CD4-positive, alpha-beta T cell treated with Interleukin-2 at 100 ng/mL for 4 hours (primary cell): ENCODE measurements at regions not wholly inside any gene's neighbourhood (a gene's known extent, or its start where the extent isn't known, plus 50 kb on each side); places are given as distances from the start of the nearest gene placed in this dataset.

Source experiments
- DNase-seq: peaks from one replicate; pipeline ENCODE4 v3.0.0-alpha.2; 2020; ENCODE audit warnings: low spot score

- no peak for DNase-seq
These were observed 188.8 kb downstream of the TSHZ3 start for GRCh38 chr19:31160336-31160926.

- no peak for DNase-seq
These were observed 195.2 kb downstream of the TSHZ3 start for GRCh38 chr19:31154021-31154420.

GRCh38 chr19:31152906-31153305, 196.3 kb downstream of the TSHZ3 start:
- DNase-seq: no peak

- DNase-seq: no peak
These were observed 199.7 kb downstream of the TSHZ3 start for GRCh38 chr19:31149441-31149941.

GRCh38 chr19:31148671-31149070, 200.6 kb downstream of the TSHZ3 start:
- DNase-seq: no peak

- no peak for DNase-seq
These were observed 202.0 kb downstream of the TSHZ3 start for GRCh38 chr19:31147234-31147633.

GRCh38 chr19:31146546-31147183, 202.6 kb downstream of the TSHZ3 start:
- no peak for DNase-seq

GRCh38 chr19:31146015-31146414, 203.2 kb downstream of the TSHZ3 start:
- DNase-seq: no peak

- DNase-seq: no peak
These were observed 204.2 kb downstream of the TSHZ3 start for GRCh38 chr19:31145007-31145406.

GRCh38 chr19:31144075-31144870, 205.0 kb downstream of the TSHZ3 start:
- no peak for DNase-seq

- DNase-seq: no peak
These were observed 207.9 kb downstream of the TSHZ3 start for GRCh38 chr19:31141301-31141700.

GRCh38 chr19:31140717-31141116, 208.5 kb downstream of the TSHZ3 start:
- DNase-seq: no peak

GRCh38 chr19:31139871-31140505, 209.2 kb downstream of the TSHZ3 start:
- DNase-seq: no peak

GRCh38 chr19:31138077-31138476, 211.2 kb downstream of the TSHZ3 start:
- DNase-seq: no peak

GRCh38 chr19:31135841-31136240, 213.4 kb downstream of the TSHZ3 start:
- DNase-seq: no peak

GRCh38 chr19:31132753-31133110, 216.5 kb downstream of the TSHZ3 start:
- no peak for DNase-seq

- DNase-seq: no peak
These were observed 220.9 kb downstream of the TSHZ3 start for GRCh38 chr19:31128291-31128690.

GRCh38 chr19:31127134-31127967, 221.9 kb downstream of the TSHZ3 start:
- no peak for DNase-seq

- DNase-seq: no peak
These were observed 223.0 kb downstream of the TSHZ3 start for GRCh38 chr19:31126236-31126635.

GRCh38 chr19:31125071-31125470, 224.2 kb downstream of the TSHZ3 start:
- DNase-seq: no peak

- DNase-seq: no peak
These were observed 227.7 kb downstream of the TSHZ3 start for GRCh38 chr19:31121501-31121900.

- DNase-seq: no peak
These were observed 228.3 kb downstream of the TSHZ3 start for GRCh38 chr19:31120952-31121351.
